ENCODE measurements at regions not wholly inside any gene's neighbourhood (a gene's known extent, or its start where the extent isn't known, plus 50 kb on each side); places are given as distances from the start of the nearest gene placed in this dataset.

DNA sequence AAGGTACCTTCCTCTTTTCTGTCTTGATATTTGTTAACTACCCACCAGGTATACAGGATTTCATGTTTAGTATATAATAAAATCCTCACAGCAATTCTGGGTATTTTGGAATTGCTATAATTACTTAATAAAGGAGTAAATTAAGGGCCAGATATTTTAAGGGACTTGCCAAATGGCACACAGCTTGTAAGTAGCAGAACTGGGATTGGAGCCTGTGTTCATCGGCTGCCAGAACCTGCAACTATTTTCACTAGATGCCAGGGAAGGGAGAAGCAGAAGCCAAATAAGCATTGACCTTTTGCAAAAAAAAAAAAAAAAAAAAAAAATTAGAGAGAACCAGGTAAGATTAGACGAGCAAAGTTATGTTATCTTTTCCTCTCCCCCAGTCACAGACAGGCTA lies 683.3 kb upstream of the CADM2 start:
- TF ChIP-seq, protein P1, sequence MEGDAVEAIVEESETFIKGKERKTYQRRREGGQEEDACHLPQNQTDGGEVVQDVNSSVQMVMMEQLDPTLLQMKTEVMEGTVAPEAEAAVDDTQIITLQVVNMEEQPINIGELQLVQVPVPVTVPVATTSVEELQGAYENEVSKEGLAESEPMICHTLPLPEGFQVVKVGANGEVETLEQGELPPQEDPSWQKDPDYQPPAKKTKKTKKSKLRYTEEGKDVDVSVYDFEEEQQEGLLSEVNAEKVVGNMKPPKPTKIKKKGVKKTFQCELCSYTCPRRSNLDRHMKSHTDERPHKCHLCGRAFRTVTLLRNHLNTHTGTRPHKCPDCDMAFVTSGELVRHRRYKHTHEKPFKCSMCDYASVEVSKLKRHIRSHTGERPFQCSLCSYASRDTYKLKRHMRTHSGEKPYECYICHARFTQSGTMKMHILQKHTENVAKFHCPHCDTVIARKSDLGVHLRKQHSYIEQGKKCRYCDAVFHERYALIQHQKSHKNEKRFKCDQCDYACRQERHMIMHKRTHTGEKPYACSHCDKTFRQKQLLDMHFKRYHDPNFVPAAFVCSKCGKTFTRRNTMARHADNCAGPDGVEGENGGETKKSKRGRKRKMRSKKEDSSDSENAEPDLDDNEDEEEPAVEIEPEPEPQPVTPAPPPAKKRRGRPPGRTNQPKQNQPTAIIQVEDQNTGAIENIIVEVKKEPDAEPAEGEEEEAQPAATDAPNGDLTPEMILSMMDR (IDR thresholded peaks at IDR 0.05), result no peak
- TF ChIP-seq POLR2A (IDR thresholded peaks at IDR 0.05), result no peak
